GM12878 (cell line): ENCODE measurements at regions not wholly inside any gene's neighbourhood (a gene's known extent, or its start where the extent isn't known, plus 50 kb on each side); places are given as distances from the start of the nearest gene placed in this dataset.

Source experiments
- ATAC-seq: fragments of 200-7000 bp; cut with Tn5 transposase; 3 replicates; pipeline ENCODE4 v1.9.1; 2020; ENCODE audit warnings: mild to moderate bottlenecking, moderate library complexity
- BruUV-seq: library from RNA; stranded (reverse); fragments of 400-500 nt; replicated peaks from 2 replicates; lab custom pipeline; 2021; lab: Mats Ljungman, UMichigan
- CTCF ChIA-PET: fragments of 300-600 bp; sonication (Branson Sonifier 250); formaldehyde crosslinking; extraction: SDS; loops from one replicate; lab custom pipeline; 2021; ENCODE audit warnings: inconsistent platforms; lab: Yijun Ruan, JAX
- POLR2A ChIA-PET: fragments of 350-600 bp; formaldehyde crosslinking; extraction: SDS; loops from one replicate; lab custom pipeline; 2021; ENCODE audit warnings: inconsistent platforms; lab: Charles Lee
- RAD21 ChIA-PET: fragments of 300-600 bp; sonication (Branson Sonifier 250); formaldehyde crosslinking; loops from one replicate; lab custom pipeline; 2023; ENCODE audit warnings: antibody characterized with exemption; ENCODE audit not compliant: unreplicated experiment; lab: Charles Lee
- SMC1A ChIA-PET: fragments of 300-600 bp; sonication (Branson Sonifier 250); formaldehyde crosslinking; loops from one replicate; lab custom pipeline; 2023; ENCODE audit not compliant: unreplicated experiment, uncharacterized antibody; lab: Charles Lee
- DNase-seq: peaks from one replicate; pipeline ENCODE4 v3.0.0-alpha.2; 2011; ENCODE audit warnings: low read depth, low spot score
- FAIRE-seq: peaks from 3 replicates; lab custom pipeline; 2011; peaks lifted over from hg19 to GRCh38; lab: Jason Lieb, UNC
- H2AFZ ChIP-seq: 2 replicates; pipeline ENCODE4 v1.6.0; 2011; ENCODE audit warnings: low read depth, low read length, control low read depth; ENCODE audit not compliant: control insufficient read depth
- H3K27ac ChIP-seq: 2 replicates; pipeline ENCODE4 v1.5.1; 2011; ENCODE audit warnings: control low read depth; ENCODE audit not compliant: control insufficient read depth, insufficient read depth
- H3K27me3 ChIP-seq, 2 experiments: replicated peaks in 1 of 2; 2 replicates each; pipeline versions ENCODE4 v1.6.0 to v1.6.1; 2011; ENCODE audit warnings: low read length in 1 of 2; ENCODE audit not compliant: control insufficient read depth in 2 of 2, insufficient read depth in 2 of 2
- H3K36me3 ChIP-seq, 2 experiments: 2 replicates each; pipeline ENCODE4 v1.5.1; 2011; ENCODE audit warnings: low read length in 1 of 2; ENCODE audit not compliant: control insufficient read depth in 2 of 2, insufficient read depth in 2 of 2
- H3K4me1 ChIP-seq: 2 replicates; pipeline ENCODE4 v1.6.1; 2011; ENCODE audit warnings: mild to moderate bottlenecking, low read length, moderate library complexity, mixed read lengths; ENCODE audit not compliant: control insufficient read depth, insufficient read depth
- H3K4me2 ChIP-seq: 2 replicates; pipeline ENCODE4 v1.6.0; 2011; ENCODE audit warnings: control low read depth; ENCODE audit not compliant: control insufficient read depth, insufficient read depth
- H3K4me3 ChIP-seq: fragments of 200-600 bp; sonication (generic); 2 replicates; pipeline ENCODE4 v1.5.1; 2016
- H3K79me2 ChIP-seq: 2 replicates; pipeline ENCODE4 v1.6.0; 2011; ENCODE audit warnings: low read length; ENCODE audit not compliant: control insufficient read depth, insufficient read depth
- H3K9ac ChIP-seq: 2 replicates; pipeline ENCODE4 v1.8.0; 2011; ENCODE audit warnings: low read length, control low read depth, mixed read lengths; ENCODE audit not compliant: control insufficient read depth, insufficient read depth
- H3K9me3 ChIP-seq: replicated peaks from 3 replicates; pipeline ENCODE4 v1.5.1; 2011; ENCODE audit warnings: mild to moderate bottlenecking, low read length; ENCODE audit not compliant: control insufficient read depth, insufficient read depth
- H4K20me1 ChIP-seq: 2 replicates; pipeline ENCODE4 v1.6.0; 2011; ENCODE audit not compliant: control insufficient read depth, insufficient read depth
- MTA2 ChIP-seq: fragments of 450-650 bp; IDR thresholded peaks from 2 replicates; pipeline ENCODE4 v1.6.1; 2016; ENCODE audit warnings: low read depth, mild to moderate bottlenecking, moderate library complexity
- WGBS: methylation state at CpG from one replicate; pipeline ENCODE4 v1.1.6; 2016; ENCODE audit warnings: low lambda C conversion rate; ENCODE audit not compliant: insufficient replicate concordance, insufficient coverage; ENCODE audit errors: missing lambda C conversion rate; 5-methylcytosine and 5-hydroxymethylcytosine counted together
- in situ Hi-C: fragments of 300-500 bp; cut with MboI; formaldehyde crosslinking; loops from 9 replicates; pipeline ENCODE4 v1.14.3; 2018; ENCODE audit warnings: mixed read lengths
- intact Hi-C: fragments of 100-400 bp; cut with micrococcal nuclease; formaldehyde crosslinking; loops from one replicate; pipeline ENCODE4 v1.14.2; 2022; ENCODE audit not compliant: unreplicated experiment
- TF ChIP-seq, protein P1 (sequence below): fragments of 450-650 bp; IDR thresholded peaks from 2 replicates; pipeline ENCODE4 v1.6.1; 2017; ENCODE audit warnings: mild to moderate bottlenecking

DNA sequence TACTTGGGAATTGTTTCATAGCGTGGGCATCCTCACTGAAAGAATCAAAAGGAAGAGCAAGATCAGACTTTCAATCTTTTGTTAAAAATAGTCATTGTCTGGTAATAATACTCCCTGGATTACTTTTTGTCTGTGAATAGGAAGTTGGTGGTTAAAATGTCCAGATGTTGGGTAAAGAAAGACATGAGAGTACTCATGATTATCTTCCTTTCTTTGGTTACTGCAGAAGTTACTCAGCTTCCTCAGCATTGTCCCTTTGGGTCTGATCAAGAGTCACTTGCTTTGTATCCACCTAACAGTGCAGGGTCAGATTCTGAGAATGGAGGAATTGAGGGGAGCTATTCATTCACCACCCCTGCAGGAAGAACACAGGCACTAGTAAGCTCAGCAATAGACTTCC lies 54.6 kb downstream of the RIN2 start:
- no peaks in the 10 kb centered on the region for H3K4me1 ChIP-seq
- no peak overlapping the region for H2AFZ ChIP-seq
- intact Hi-C loops (no loop called here), in situ Hi-C loops (no loop called here)
- 24% methylated on average over 1 of the region's 1 CpG for WGBS
- no peak overlapping the region for H3K4me3 ChIP-seq
- peaks cover 0 to 2% of the 10 kb centered on the region in 2 experiments; a peak in 1 of 4 replicates for H3K27me3 ChIP-seq
- no peak overlapping the region for H3K4me2 ChIP-seq
- RAD21 ChIA-PET = interaction anchor here (0.6 to 1.7 kb wide), 5 partner anchors 15 to 119 kb away, joined by 3 to 7 read pairs (median 3); no protein-coding TSS in a partner anchor
- H3K36me3 ChIP-seq = no peaks in the 10 kb centered on the region
- H4K20me1 ChIP-seq = no peaks in the 10 kb centered on the region
- SMC1A ChIA-PET = interaction anchor here (0.8 to 1.8 kb wide), 4 partner anchors 14 to 181 kb away, joined by 3 to 6 read pairs (median 4); no protein-coding TSS in a partner anchor
- CTCF ChIA-PET = interaction anchor here (0.9 to 2.9 kb wide), 5 partner anchors 12 to 132 kb away, joined by 3 to 17 read pairs (median 6); no protein-coding TSS in a partner anchor
- no peaks in the 10 kb centered on the region for H3K9me3 ChIP-seq
- ATAC-seq (no peak), DNase-seq (no peak), FAIRE-seq (no peak)
- POLR2A ChIA-PET = interaction anchor here (1.0 kb wide), 1 partner anchor 22 kb away, joined by 3 read pairs; no protein-coding TSS in a partner anchor
- H3K27ac ChIP-seq = no peak overlapping the region
- BruUV-seq = no TSS peak
- no peak for TF ChIP-seq MTA2
- TF ChIP-seq, protein P1, sequence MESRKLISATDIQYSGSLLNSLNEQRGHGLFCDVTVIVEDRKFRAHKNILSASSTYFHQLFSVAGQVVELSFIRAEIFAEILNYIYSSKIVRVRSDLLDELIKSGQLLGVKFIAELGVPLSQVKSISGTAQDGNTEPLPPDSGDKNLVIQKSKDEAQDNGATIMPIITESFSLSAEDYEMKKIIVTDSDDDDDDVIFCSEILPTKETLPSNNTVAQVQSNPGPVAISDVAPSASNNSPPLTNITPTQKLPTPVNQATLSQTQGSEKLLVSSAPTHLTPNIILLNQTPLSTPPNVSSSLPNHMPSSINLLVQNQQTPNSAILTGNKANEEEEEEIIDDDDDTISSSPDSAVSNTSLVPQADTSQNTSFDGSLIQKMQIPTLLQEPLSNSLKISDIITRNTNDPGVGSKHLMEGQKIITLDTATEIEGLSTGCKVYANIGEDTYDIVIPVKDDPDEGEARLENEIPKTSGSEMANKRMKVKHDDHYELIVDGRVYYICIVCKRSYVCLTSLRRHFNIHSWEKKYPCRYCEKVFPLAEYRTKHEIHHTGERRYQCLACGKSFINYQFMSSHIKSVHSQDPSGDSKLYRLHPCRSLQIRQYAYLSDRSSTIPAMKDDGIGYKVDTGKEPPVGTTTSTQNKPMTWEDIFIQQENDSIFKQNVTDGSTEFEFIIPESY = no peak
- no peaks in the 10 kb centered on the region for H3K79me2 ChIP-seq
- H3K9ac ChIP-seq = no peak overlapping the region
